Pons (tissue), 1 donor: ENCODE measurements at regions not wholly inside any gene's neighbourhood (a gene's known extent, or its start where the extent isn't known, plus 50 kb on each side); places are given as distances from the start of the nearest gene placed in this dataset.

Source experiments
- DNase-seq: peaks from one replicate; pipeline ENCODE4 v3.0.0-alpha.2; 2016; ENCODE audit warnings: low spot score

DNA sequence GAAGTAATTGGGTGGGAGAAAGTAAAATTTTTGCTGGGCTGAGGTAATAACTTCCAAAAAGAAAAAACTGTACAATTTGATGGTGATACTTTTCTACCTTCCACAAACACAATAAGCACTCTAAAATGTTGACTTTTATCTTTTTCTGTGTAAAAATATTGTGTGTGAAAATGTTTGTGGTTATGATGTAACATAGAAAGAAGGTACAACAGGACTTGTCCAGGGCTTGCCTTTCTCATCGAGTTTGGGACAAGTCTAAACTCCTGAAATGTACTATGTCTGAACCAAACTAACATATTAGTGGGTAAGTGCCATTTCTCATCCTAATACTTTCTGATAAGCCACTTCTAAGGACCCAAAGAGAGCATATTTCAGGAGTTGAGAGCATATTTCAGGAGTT is 174.2 kb upstream of the PDGFD start:
- DNase-seq, result no peak

GRCh38 chr11:104337273-104337672 is 173.3 kb upstream of the PDGFD start:
- no peak for DNase-seq

GRCh38 chr11:104333977-104334376 is 170.0 kb upstream of the PDGFD start:
- DNase-seq, result no peak

DNA sequence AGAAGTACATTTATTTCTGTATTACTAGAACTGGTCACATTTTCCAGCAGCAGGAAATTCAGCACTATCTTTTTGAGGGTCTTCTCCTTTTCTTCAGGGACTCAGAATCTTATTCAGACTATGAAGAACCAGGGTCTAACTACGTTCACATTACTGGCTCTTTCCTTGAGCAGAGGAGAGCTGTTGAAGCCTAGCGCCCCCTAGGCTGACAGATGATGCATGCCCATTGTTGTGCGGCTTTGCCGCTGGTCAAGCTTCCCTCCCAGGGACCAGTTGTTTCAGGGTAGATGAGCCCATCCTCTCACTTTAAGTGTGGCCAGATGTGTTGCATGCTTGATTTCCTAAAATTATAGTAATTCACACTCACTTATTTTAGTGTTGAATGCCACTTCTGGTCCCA is 168.2 kb upstream of the PDGFD start:
- no peak for DNase-seq

DNA sequence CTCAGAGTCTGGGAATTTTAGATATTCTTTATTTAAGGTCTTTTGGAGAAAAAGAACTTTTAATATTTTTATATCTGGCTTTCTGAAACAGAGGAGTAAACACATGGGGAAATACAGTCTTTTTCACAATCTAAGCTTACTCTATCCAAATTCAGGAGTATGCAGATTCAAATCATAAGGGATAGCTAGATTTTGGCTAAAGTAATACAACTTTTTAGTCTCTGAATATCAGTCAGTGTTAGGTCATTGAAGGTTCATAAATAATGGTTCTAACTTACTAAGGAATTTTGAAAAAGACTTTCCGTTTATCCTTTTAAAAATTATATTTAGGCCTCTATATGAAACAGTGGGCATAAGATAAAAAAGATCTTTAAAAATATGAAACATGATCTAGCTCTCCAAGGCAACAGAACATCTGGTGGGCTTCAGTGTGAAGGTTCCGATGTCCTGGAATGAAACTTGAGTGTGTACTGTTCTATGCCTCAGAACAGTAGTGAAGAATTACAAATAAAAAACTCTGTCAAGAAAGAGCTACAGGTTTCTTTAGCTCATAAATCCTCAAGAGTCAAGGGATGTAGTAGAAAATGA is 165.2 kb upstream of the PDGFD start:
- DNase-seq, result no peak

GRCh38 chr11:104328512-104328907 is 164.6 kb upstream of the PDGFD start:
- no peak for DNase-seq

- DNase-seq, result no peak
Measured at GRCh38 chr11:104327861-104328511, 164.0 kb upstream of the PDGFD start.

DNA sequence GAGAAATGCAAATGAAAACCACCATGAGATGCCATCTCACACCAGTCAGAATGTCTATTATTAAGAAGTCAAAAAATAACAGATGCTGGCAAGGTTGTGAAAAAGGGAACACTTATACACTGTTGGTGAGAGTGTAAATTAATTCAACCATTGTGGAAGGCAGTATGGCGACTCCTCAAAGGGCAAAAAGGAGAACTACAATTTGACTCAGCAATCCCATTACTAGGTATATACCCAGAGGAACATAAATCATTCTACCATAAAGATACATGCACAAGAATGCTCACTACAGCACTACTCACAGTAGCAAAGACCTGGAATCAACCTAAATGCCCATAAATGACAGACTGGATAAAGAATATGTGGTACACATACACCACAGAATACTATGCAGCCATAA is 161.1 kb upstream of the PDGFD start:
- DNase-seq, result no peak

DNA sequence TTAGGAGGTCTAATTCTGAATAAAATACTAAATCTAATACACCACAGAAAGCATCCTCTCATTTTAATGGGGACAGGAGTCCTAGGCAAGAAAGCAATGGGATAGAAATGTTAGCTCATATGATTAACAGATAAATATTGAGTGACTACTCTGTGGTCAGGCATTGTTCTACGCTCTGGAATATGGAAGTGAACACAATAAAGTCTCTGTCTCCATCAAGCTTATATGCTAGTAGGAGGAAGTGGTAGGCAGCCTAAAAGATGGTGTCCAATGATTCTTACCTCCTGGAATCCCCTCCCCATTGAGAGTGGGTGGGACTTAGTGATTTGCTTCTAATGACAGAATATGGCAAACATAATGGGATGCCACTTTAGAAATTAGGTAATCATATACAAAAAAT is 160.3 kb upstream of the PDGFD start:
- DNase-seq, result no peak

DNA sequence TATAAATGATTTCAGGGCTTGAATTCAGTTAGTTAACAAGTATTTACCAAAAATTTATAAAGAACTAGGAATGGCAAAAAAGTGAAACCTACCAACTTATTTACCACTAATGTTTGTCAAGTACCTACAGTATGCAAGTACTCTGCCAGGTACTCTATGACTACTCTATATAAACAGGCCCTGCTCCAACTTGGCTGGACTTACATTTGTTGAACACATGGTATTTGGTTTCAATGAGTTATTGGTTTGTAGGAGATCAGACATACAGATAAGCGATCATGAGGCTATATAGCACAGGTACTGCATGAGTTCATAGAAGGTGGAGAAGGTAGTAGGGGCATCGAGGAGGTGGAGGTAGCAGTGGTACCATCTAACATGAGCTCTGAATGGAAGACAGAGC is 159.9 kb upstream of the PDGFD start:
- no peak for DNase-seq

DNA sequence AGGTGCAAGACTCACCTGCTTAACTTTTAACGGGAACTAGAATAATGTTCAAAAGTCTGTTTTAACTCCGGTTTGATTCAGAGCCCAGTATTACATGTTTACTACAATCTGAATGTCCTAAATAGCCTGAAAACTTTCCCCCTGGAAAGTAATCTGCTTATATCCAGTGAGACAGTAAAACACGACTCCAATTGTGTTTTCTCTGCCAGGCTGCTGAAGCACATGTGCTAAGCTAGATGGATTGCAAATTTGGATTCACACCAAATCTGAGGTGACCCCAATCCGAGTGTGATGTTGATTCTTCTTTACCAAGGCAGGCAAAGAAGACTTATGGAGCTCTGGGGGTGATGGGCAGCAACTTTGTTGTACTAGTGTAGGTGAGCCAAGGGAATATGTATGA is 158.7 kb upstream of the PDGFD start:
- DNase-seq, result no peak

DNA sequence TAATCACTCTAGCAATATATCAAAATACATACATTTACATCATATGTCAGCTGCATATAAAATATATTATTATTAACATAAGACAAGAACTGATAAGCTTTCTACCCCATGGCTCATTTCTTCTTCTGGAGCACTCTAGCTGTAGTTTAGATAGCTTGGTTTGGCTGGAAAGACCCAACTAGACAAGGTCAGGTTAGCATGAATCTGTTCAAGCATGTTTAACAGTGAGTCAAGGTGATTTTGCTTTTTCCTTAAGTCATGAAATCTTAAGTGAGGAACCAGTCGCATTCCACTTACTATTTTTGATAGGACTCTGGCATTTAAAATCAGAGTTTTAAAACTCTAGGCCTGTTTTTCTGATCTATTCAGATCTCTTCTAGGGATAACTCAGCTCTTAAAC is 157.0 kb upstream of the PDGFD start:
- DNase-seq, result no peak

DNA sequence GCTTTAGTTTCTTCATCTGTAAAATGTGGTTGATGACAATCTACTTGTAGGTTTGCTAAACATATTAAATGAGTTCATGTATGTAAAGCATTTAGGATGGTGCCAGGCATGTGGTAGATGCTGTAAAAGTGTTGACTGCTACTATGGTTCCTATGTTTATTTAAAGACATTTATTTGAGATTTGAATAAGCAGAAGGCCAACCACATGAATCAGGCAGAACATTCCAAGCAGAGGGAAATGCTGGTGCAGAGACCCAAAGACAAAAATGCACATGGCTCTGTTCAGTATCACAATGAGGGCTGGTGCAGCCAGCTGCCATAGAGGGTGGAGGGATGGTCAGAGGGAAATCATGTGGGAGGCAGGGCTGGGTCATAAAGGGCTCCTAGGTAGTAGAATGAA is 156.2 kb upstream of the PDGFD start:
- DNase-seq, result no peak

- DNase-seq, result no peak
Measured at GRCh38 chr11:104319396-104319795, 155.4 kb upstream of the PDGFD start.

GRCh38 chr11:104306862-104307474 is 143.0 kb upstream of the PDGFD start:
- DNase-seq, result no peak

GRCh38 chr11:104301776-104302175 is 137.8 kb upstream of the PDGFD start:
- no peak for DNase-seq

DNA sequence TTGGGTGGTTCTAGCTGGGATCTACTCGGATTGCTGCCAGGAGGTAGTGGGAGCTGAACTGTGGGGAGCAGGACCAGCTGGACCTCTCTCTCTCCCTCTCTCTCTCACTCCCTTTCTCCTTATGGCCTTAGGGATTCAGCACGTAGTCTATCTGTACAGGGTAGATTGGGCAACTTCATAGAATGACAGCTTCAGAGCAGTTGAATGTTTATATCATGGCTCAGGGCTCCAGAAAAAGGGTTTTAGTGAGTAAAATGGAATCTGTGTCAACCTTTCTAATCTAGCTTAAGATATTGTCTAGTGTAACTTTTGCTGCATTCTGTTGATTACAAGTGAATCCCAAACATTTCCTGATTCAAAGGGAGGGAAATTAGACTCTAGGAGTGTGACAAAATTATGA is 127.7 kb upstream of the PDGFD start:
- no peak for DNase-seq

DNA sequence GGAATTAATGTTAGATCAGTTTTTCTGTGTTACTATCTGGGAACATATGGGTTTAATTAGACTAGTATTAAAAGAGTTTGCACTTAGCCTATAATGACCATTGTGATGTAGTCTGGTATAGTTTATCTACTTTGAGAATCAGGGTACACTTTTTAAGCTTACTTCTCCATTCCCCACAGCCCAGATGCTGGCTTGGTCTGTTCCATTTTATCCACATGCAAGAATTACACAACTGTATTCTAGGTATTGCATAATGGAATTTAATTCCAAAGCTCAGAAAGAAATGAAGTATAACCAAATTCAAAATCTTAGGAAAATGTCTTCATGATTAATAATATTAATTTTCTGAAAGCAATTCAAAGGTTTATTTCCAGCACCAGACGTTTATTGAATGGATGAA is 122.2 kb upstream of the PDGFD start:
- DNase-seq, result no peak

GRCh38 chr11:104279587-104279986 is 115.6 kb upstream of the PDGFD start:
- DNase-seq, result no peak

- no peak for DNase-seq
Measured at GRCh38 chr11:104275992-104276391, 112.0 kb upstream of the PDGFD start.

DNA sequence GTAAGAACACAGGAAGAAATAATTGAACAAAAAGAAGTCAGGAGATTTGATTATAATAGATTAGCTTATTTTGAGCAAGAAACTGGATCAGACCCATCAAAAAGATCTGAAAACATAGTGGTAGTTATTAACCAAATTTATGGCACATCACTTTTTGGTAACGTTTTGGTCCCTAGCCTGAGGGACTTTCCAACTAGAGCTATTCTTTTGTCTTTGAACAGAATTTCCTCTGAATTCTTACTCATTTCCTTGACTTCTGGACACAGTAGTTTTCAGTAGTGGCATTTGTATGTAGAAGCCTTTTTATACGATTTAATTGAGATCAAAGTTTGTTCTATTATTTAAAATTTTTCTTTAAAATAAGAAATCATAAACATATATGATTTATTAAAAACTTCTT is 96.5 kb upstream of the PDGFD start:
- no peak for DNase-seq

DNA sequence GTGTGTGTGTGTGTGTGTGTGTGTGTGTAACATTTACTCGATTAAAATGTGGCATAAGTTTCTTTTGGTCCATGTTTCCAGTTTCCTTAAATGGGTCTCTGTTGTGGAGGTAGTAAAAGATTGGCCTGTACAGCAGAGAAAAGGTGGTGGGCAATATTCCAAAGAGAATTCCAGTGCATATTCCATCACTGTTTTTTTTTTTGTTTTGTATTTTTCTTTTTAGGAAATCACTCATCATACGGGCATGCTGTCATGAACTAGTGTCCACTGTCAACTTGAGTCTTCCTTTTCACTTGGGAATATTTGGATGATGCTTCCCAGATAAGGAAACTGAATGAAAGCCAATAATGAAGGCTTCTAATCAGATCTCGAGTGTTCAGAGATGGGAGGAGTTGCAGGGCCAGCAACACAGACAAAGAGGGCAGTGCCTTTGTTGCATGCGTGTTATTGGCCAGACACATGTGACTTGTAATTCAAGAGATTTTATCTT is 95.2 kb upstream of the PDGFD start:
- no peak for DNase-seq

- DNase-seq, result peak; percentile 7
Measured at GRCh38 chr11:104256525-104256924, 92.6 kb upstream of the PDGFD start.

GRCh38 chr11:104254347-104254746 is 90.4 kb upstream of the PDGFD start:
- peak; percentile 28 for DNase-seq
